K562 (cell line): ENCODE measurements at regions not wholly inside any gene's neighbourhood (a gene's known extent, or its start where the extent isn't known, plus 50 kb on each side); places are given as distances from the start of the nearest gene placed in this dataset.

Source experiments
- ATAC-seq: fragments of 200-7000 bp; cut with Tn5 transposase; 3 replicates; pipeline ENCODE4 v1.9.1; 2020; ENCODE audit warnings: moderate library complexity
- BruUV-seq: library from RNA; stranded (reverse); fragments of 400-500 nt; replicated peaks from 2 replicates; lab custom pipeline; 2021; lab: Mats Ljungman, UMichigan
- CTCF ChIA-PET: fragments of 300-600 bp; formaldehyde crosslinking; extraction: SDS; loops from one replicate; lab custom pipeline; 2021; ENCODE audit warnings: low intra/inter-chr PET ratio; lab: Yijun Ruan, JAX
- POLR2A ChIA-PET: fragments of 300-600, 350-650 bp; sonication (Branson Sonifier 250); formaldehyde crosslinking; extraction: SDS; loops from one replicate; lab custom pipeline; 2021; ENCODE audit warnings: antibody characterized with exemption, inconsistent platforms; lab: Yijun Ruan, JAX
- DNase-seq, 4 experiments: peaks; one replicate each; pipeline versions ENCODE4 v3.0.0 to v3.0.0-alpha.2; 2011 to 2018; ENCODE audit warnings: low spot score in 3 of 4, mixed read lengths in 3 of 4; ENCODE audit errors: extremely low read depth in 1 of 4
- FAIRE-seq: peaks from 2 replicates; lab custom pipeline; 2011; peaks lifted over from hg19 to GRCh38; lab: Jason Lieb, UNC
- H2AFZ ChIP-seq: 2 replicates; pipeline ENCODE4 v1.6.0; 2011; ENCODE audit warnings: low read depth, low read length, control low read depth, inconsistent platforms
- H3K27ac ChIP-seq: fragments of 200-600 bp; 3 replicates; pipeline ENCODE4 v1.8.0; 2011; ENCODE audit warnings: low read depth, mild to moderate bottlenecking, control low read depth, inconsistent platforms, low read length, moderate library complexity, mixed read lengths; ENCODE audit errors: extremely low read depth
- H3K27me3 ChIP-seq, 2 experiments: fragments of 300-600 bp in 1 of 2; 2 replicates in 1 of 2; 3 replicates in 1 of 2; pipeline versions ENCODE4 v1.6.0 to v1.8.0; 2011; ENCODE audit warnings: inconsistent platforms in 2 of 2, low read length in 2 of 2, mild to moderate bottlenecking in 1 of 2, mixed read lengths in 1 of 2, moderate library complexity in 1 of 2; ENCODE audit not compliant: control insufficient read depth in 2 of 2, insufficient read depth in 2 of 2
- H3K36me3 ChIP-seq: fragments of 300-600 bp; 3 replicates; pipeline ENCODE4 v1.8.0; 2011; ENCODE audit warnings: mild to moderate bottlenecking, low read length, inconsistent platforms; ENCODE audit not compliant: control insufficient read depth, insufficient read depth
- H3K4me1 ChIP-seq, 2 experiments: fragments of 200-600 bp in 1 of 2; replicated peaks in 1 of 2; 2 replicates in 1 of 2; 3 replicates in 1 of 2; pipeline versions ENCODE4 v1.5.1 to v1.8.0; 2011; ENCODE audit warnings: inconsistent platforms in 2 of 2, low read length in 2 of 2, mild to moderate bottlenecking in 1 of 2, mixed read lengths in 1 of 2, moderate library complexity in 1 of 2; ENCODE audit not compliant: control insufficient read depth in 2 of 2, insufficient read depth in 2 of 2
- H3K4me2 ChIP-seq: 2 replicates; pipeline ENCODE4 v1.6.1; 2011; ENCODE audit warnings: low read length, control low read depth, inconsistent platforms, mixed read lengths; ENCODE audit not compliant: insufficient read depth
- H3K4me3 ChIP-seq: fragments of 200-600 bp; sonication (generic), shearing (Covaris generic); 2 replicates; pipeline ENCODE4 v1.5.1; 2016; ENCODE audit warnings: control low read depth, inconsistent platforms
- H3K79me2 ChIP-seq: fragments of 200-600 bp; 3 replicates; pipeline ENCODE4 v1.8.0; 2011; ENCODE audit warnings: low read length, inconsistent platforms; ENCODE audit not compliant: control insufficient read depth, insufficient read depth
- H3K9ac ChIP-seq, 2 experiments: 2 replicates each; pipeline versions ENCODE4 v1.6.0 to v1.6.1; 2011; ENCODE audit warnings: low read depth in 2 of 2, low read length in 2 of 2, control low read depth in 1 of 2, inconsistent platforms in 1 of 2, mild to moderate bottlenecking in 1 of 2, mixed read lengths in 1 of 2; ENCODE audit not compliant: insufficient read depth in 1 of 2
- H3K9me1 ChIP-seq: one replicate; pipeline ENCODE4 v1.6.0; 2011; ENCODE audit warnings: inconsistent platforms, mild to moderate bottlenecking, low read length, moderate library complexity; ENCODE audit not compliant: control insufficient read depth, insufficient read depth
- H3K9me3 ChIP-seq: replicated peaks from 2 replicates; pipeline ENCODE4 v1.5.1; 2011; ENCODE audit warnings: low read depth, low read length, inconsistent platforms; ENCODE audit not compliant: control insufficient read depth, insufficient read depth
- H4K20me1 ChIP-seq: replicated peaks from 2 replicates; pipeline ENCODE4 v1.6.1; 2011; ENCODE audit warnings: low read length, inconsistent platforms, mixed read lengths; ENCODE audit not compliant: control insufficient read depth, insufficient read depth
- CBX5 ChIP-seq: IDR thresholded peaks from 2 replicates; pipeline ENCODE4 v1.6.1; 2014; ENCODE audit warnings: low read depth, borderline replicate concordance
- CBX8 ChIP-seq: fragments of 200-600 bp; sonication (generic); IDR thresholded peaks from 2 replicates; pipeline ENCODE4 v1.6.1; 2012; ENCODE audit warnings: borderline replicate concordance, mixed run types, low read depth, mild to moderate bottlenecking, moderate library complexity, mixed read lengths, low read length, control low read depth, inconsistent platforms; ENCODE audit not compliant: poor library complexity, severe bottlenecking; ENCODE audit errors: extremely low read depth
- CTCF ChIP-seq, 3 experiments: IDR thresholded peaks in 2 of 3; conservative IDR thresholded peaks in 1 of 3; 2 replicates each; pipeline ENCODE4 v1.5.1; 2011 to 2012; ENCODE audit warnings: low read length in 3 of 3, mild to moderate bottlenecking in 3 of 3, control low read depth in 2 of 3, improper control_type of control experiment in 1 of 3, inconsistent platforms in 1 of 3, low read depth in 1 of 3, mixed read lengths in 1 of 3, moderate library complexity in 1 of 3; ENCODE audit not compliant: insufficient read depth in 2 of 3
- DACH1 ChIP-seq: fragments of 450-650 bp; IDR thresholded peaks from 2 replicates; pipeline ENCODE4 v1.6.1; 2018; ENCODE audit not compliant: partially characterized antibody
- ELF4 ChIP-seq: fragments of 450-650 bp; formaldehyde crosslinking; IDR thresholded peaks from 2 replicates; pipeline ENCODE4 v1.4.0; 2022; ENCODE audit warnings: missing genetic modification characterization
- ETS2 ChIP-seq: IDR thresholded peaks from 2 replicates; pipeline ENCODE4 v1.6.1; 2016; ENCODE audit warnings: borderline replicate concordance, missing genetic modification characterization, mild to moderate bottlenecking, moderate library complexity, missing compliant biosample characterization; ENCODE audit not compliant: poor library complexity, severe bottlenecking
- MBD2 ChIP-seq: sonication (generic); IDR thresholded peaks from 2 replicates; pipeline ENCODE4 v1.6.1; 2016; ENCODE audit warnings: low read depth, borderline replicate concordance
- NCOA2 ChIP-seq, 2 experiments: fragments of 450-650 bp; IDR thresholded peaks; 2 replicates each; pipeline ENCODE4 v1.6.1; 2018; ENCODE audit warnings: mild to moderate bottlenecking in 2 of 2, moderate library complexity in 1 of 2; ENCODE audit not compliant: partially characterized antibody in 2 of 2
- PRPF4 ChIP-seq: fragments of 200-400 bp; formaldehyde crosslinking; IDR thresholded peaks from one replicate; pipeline ENCODE4 v1.6.1; 2017; ENCODE audit warnings: low read length, low read depth, mild to moderate bottlenecking; ENCODE audit not compliant: insufficient read depth, poor library complexity, severe bottlenecking
- TCF7L2 ChIP-seq: fragments of 150-350 bp; IDR thresholded peaks from 2 replicates; pipeline ENCODE4 v1.6.1; 2016; ENCODE audit warnings: low read depth, mild to moderate bottlenecking, low read length, moderate library complexity
- WGBS: fragments of 100-300 bp; shearing (Covaris generic); methylation state at CpG from one replicate; pipeline ENCODE4 v1.1.6; 2016; ENCODE audit warnings: low coverage, mixed read lengths; ENCODE audit not compliant: insufficient coverage; ENCODE audit errors: missing lambda C conversion rate; 5-methylcytosine and 5-hydroxymethylcytosine counted together
- in situ Hi-C: fragments of 300-500 bp; cut with MboI; formaldehyde crosslinking; loops from 4 replicates; pipeline ENCODE4 v1.15.0; 2018; ENCODE audit warnings: inconsistent platforms, mixed read lengths
- intact Hi-C: fragments of 100-400 bp; cut with micrococcal nuclease; formaldehyde crosslinking; loops from 2 replicates; pipeline ENCODE4 v1.14.2; 2022
- TF ChIP-seq, protein P1 (sequence below), 2 experiments: fragments of 450-650 bp; conservative IDR thresholded peaks; 2 replicates each; pipeline ENCODE4 v1.6.1; 2017; ENCODE audit warnings: mild to moderate bottlenecking in 2 of 2, moderate library complexity in 2 of 2
- TF ChIP-seq, protein P2 (sequence below): sonication (generic); formaldehyde crosslinking; IDR thresholded peaks from 2 replicates; pipeline ENCODE4 v1.8.0; 2022; ENCODE audit warnings: missing genetic modification reagents, mild to moderate bottlenecking, borderline replicate concordance

- ChIA-PET CTCF (no interaction called here), POLR2A (no interaction called here)
- H3K27ac ChIP-seq = no peak overlapping the region
- intact Hi-C loops = no loop called here
- in situ Hi-C loops = no loop called here
- no peaks in the 10 kb centered on the region for H3K36me3 ChIP-seq
- H2AFZ ChIP-seq = no peak overlapping the region
- H3K9ac ChIP-seq = no peak overlapping the region
- no peak for TF ChIP-seq DACH1
- no peak for TF ChIP-seq ETS2 (tag)
- no peak for TF ChIP-seq NCOA2 (IDR thresholded peaks at IDR 0.05; ENCODE audit: partially characterized antibody in 2 of 2)
- TF ChIP-seq, protein P1, sequence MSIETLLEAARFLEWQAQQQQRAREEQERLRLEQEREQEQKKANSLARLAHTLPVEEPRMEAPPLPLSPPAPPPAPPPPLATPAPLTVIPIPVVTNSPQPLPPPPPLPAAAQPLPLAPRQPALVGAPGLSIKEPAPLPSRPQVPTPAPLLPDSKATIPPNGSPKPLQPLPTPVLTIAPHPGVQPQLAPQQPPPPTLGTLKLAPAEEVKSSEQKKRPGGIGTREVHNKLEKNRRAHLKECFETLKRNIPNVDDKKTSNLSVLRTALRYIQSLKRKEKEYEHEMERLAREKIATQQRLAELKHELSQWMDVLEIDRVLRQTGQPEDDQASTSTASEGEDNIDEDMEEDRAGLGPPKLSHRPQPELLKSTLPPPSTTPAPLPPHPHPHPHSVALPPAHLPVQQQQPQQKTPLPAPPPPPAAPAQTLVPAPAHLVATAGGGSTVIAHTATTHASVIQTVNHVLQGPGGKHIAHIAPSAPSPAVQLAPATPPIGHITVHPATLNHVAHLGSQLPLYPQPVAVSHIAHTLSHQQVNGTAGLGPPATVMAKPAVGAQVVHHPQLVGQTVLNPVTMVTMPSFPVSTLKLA (conservative IDR thresholded peaks at IDR 0.05) = no peak
- no peak for TF ChIP-seq TCF7L2
- no peak for TF ChIP-seq ELF4 (CRISPR knock-in tag)
- TF ChIP-seq CBX8 = no peak
- no peak for TF ChIP-seq MBD2
- no peak for TF ChIP-seq CTCF (IDR thresholded peaks at IDR 0.05 in 2 of 3, conservative IDR thresholded peaks at IDR 0.05 in 1 of 3; ENCODE audit: insufficient read depth in 2 of 3, low read depth in 1 of 3, low read length in 3 of 3)
- TF ChIP-seq CBX5 = no peak
- TF ChIP-seq PRPF4 = no peak
- TF ChIP-seq, protein P2, sequence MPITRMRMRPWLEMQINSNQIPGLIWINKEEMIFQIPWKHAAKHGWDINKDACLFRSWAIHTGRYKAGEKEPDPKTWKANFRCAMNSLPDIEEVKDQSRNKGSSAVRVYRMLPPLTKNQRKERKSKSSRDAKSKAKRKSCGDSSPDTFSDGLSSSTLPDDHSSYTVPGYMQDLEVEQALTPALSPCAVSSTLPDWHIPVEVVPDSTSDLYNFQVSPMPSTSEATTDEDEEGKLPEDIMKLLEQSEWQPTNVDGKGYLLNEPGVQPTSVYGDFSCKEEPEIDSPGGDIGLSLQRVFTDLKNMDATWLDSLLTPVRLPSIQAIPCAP = no peak
- WGBS = 5% methylated on average over 2 of the region's 2 CpGs
- H3K4me2 ChIP-seq = no peak overlapping the region
- H3K4me3 ChIP-seq = no peak overlapping the region
- ATAC-seq = no peak
- peaks cover 0 to 7% of the 10 kb centered on the region in 2 experiments; a peak in 1 of 5 replicates for H3K27me3 ChIP-seq
- no peak for FAIRE-seq
- H3K4me1 ChIP-seq = no peaks in the 10 kb centered on the region
- no TSS peak for BruUV-seq
- H3K79me2 ChIP-seq = no peaks in the 10 kb centered on the region
- H3K9me3 ChIP-seq = no peaks in the 10 kb centered on the region
- no peak for DNase-seq
- no peaks in the 10 kb centered on the region for H4K20me1 ChIP-seq
- no peaks in the 10 kb centered on the region for H3K9me1 ChIP-seq
These were observed 85.4 kb upstream of the GPR45 start for GRCh38 chr2:105156166-105156565.
